SK-N-SH treated with all-trans-retinoic acid at 6 μM for 48 hours (cell line): ENCODE measurements at regions not wholly inside any gene's neighbourhood (a gene's known extent, or its start where the extent isn't known, plus 50 kb on each side); places are given as distances from the start of the nearest gene placed in this dataset.

Experiments used
- ARNTL ChIP-seq: fragments of 450-650 bp; formaldehyde crosslinking; IDR thresholded peaks from 2 replicates; pipeline ENCODE4 v1.5.0; 2020; ENCODE audit warnings: low read depth, mild to moderate bottlenecking, moderate library complexity, borderline replicate concordance
- OSR1 ChIP-seq: fragments of 250-450 bp; sonication (Bioruptor Pico); IDR thresholded peaks from 2 replicates; pipeline ENCODE4 v1.8.0; 2022; ENCODE audit warnings: moderate library complexity, mild to moderate bottlenecking, inconsistent platforms

- TF ChIP-seq OSR1 (CRISPR knock-in tag), result no peak
- TF ChIP-seq ARNTL (CRISPR knock-in tag), result no peak
Observed at GRCh38 chr2:195501746-195502145, 155.3 kb upstream of the SLC39A10 start.
